SW 1271 (cell line): ENCODE measurements at regions not wholly inside any gene's neighbourhood (a gene's known extent, or its start where the extent isn't known, plus 50 kb on each side); places are given as distances from the start of the nearest gene placed in this dataset.
A peak's percentile ranks its signal among the peaks of the same experiment; 100 is the strongest.

Experiments
- DNase-seq, 2 experiments: peaks; one replicate each; lab custom pipeline; 2025; lab: John Stamatoyannopoulos, UW

DNA sequence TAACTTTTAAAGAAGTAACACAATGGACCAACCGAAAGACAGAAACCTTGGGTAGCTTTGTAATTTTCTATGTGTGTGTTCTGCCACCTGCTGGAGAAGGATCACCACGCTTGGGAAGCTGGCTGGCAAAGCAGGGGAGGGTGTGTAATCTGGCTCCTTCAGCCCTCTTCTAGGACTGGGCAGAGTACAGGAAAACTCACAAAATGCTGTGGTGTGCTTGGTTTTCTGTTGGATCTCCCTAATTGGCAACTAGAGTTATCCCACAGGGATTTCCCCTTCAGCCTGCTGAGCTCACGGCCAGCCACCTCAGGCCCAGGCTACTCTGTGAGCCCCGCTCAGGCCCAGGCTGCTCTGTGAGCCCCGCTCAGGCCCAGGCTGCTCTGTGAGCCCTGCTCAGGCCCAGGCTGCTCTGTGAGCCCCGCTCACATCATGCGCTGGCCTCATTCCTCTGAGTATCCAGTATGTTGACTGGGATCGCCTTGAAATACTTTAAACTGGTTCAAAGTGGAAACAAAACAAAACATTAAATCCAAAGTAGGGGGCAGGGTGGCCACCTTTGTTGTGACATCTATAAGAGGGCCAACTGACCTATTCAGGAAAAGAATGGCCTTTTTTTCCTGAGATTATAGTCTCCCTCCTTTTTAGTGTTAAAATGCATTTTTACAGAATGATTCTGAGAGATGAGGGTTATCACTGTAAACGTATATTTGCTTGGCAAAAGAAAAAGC is 52.0 kb upstream of the RNU6-8 start:
- peak; percentile 34 to 58 for DNase-seq

- DNase-seq: no peak
Measured at GRCh38 chr14:32255789-32256188, 52.7 kb upstream of the RNU6-8 start.

GRCh38 chr14:32256576-32256975 is 53.5 kb upstream of the RNU6-8 start:
- DNase-seq: no peak

DNA sequence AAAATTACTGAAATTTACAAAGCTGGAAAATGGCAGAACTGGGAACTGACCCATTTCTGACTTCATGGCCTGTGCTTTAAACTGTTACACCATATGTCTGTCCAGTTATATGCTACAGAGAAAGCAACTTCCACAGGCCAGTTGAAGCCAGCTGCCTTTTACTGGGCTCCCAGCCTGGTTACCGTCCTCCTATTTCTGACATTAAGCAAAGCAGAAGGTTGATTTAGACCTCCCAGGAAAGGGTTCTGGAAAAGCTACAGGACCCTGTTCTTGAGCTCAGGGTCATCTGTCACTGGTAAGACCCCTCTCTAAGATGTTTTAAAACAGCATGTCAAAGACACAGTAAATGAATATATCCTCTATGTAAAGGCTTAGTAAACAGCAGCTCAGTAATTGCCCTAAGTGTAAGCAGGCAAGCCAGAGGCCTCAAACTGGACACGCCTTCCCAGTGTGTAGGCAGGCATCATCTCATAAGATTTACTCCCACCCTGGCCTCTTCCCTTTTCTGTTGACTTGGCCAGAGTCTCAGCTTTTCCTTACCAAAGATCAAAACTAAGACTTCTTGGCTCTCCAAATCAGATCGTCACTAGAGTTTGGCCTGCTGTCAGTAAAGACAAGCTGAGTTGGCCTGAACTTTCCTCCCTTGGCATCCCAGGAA is 55.4 kb upstream of the RNU6-8 start:
- no peak for DNase-seq

DNA sequence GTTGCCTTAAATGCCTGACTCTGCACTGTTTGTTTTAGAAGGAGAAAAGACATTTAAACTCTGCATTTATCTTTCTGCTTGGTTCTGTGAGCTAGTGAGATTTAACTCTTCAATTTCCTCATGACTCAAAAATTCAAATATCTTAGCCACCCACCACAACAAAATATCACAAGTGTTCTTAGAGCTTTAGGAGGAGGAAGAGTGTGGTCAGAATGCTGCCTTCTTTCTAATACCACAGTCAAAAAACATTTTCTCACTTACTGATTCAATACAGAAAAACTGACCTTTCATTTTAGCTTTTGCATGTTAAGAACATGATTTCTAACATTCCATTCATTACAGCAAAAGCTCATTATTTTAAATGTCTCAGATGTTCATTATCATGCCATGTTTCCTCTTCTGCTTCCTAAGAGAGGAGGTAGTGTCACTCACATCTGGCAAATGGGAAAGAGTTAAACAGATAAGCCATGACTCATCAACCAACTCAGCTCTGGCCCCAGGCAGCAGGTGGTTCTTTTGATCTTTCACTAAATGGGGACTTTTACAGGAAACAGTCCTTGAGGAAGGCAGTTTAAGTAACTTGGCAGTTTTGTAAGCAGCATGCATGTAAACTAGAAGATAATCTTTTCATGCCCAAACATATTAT is 56.4 kb upstream of the RNU6-8 start:
- peak in 1 of 2 experiments; percentile 70 for DNase-seq

GRCh38 chr14:32263939-32264567 is 61.0 kb upstream of the RNU6-8 start:
- DNase-seq: no peak

DNA sequence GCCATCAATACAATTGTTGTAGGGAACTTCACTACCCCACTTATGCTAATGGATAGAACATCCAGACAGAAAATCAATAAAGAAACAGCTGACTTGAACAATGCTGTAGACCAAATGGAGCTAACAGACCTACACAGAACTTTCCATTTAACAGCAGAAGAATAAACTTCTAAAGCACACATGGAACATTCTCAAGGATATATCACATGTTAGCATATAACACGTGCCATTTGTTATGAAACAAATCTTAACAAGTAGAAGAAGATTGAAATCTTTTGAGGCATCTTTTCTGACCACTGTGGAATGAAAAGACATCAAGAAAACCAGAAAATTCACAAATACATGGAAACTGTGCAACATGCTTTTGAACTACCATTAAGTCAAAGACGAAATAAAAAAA is 62.5 kb upstream of the RNU6-8 start:
- no peak for DNase-seq

DNA sequence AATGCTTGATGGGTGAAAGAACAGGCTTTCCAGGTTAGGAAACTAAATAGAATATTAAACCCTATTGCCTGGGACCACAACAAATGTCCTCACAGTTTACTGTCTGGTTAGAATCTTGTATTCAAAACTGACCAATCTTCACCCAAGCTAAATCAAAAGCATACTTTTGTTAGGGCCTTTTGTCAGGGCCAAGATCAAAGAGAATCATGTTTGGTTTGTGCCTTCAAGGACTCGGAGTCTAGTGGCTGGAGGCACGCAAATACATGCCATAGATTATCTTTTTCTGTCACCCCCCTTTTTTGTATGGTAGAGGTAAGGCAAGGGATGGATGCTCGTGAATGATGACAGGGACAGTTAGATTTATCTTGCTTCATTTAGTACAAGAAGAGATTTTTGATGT is 51.1 kb upstream of the AKAP6 start:
- no peak for DNase-seq
